Karpas-422 (cell line): ENCODE measurements at regions not wholly inside any gene's neighbourhood (a gene's known extent, or its start where the extent isn't known, plus 50 kb on each side); places are given as distances from the start of the nearest gene placed in this dataset.

Experiments used
- DNase-seq: peaks from one replicate; pipeline ENCODE4 v3.0.0-alpha.2; 2015
- H2AFZ ChIP-seq: fragments of 200-600 bp; sonication (generic); 2 replicates; pipeline ENCODE4 v1.6.1; 2014; ENCODE audit warnings: antibody characterized with exemption, low read length, mixed read lengths
- H3K27ac ChIP-seq: fragments of 200-600 bp; sonication (generic); 2 replicates; pipeline ENCODE4 v1.5.1; 2014; ENCODE audit warnings: mild to moderate bottlenecking, low read length, moderate library complexity
- H3K27me3 ChIP-seq: fragments of 200-600 bp; sonication (generic); 2 replicates; pipeline ENCODE4 v1.6.1; 2014; ENCODE audit warnings: low read length, mixed read lengths
- H3K36me3 ChIP-seq: fragments of 200-600 bp; sonication (generic); 2 replicates; pipeline ENCODE4 v1.6.1; 2014; ENCODE audit warnings: low read length, mixed read lengths; ENCODE audit not compliant: insufficient read depth
- H3K4me1 ChIP-seq: fragments of 200-600 bp; sonication (generic); 2 replicates; pipeline ENCODE4 v1.6.1; 2014; ENCODE audit warnings: mild to moderate bottlenecking, low read length, mixed read lengths
- H3K4me2 ChIP-seq: fragments of 200-600 bp; sonication (generic); 2 replicates; pipeline ENCODE4 v1.6.1; 2014; ENCODE audit warnings: low read length, low read depth, mild to moderate bottlenecking; ENCODE audit not compliant: poor library complexity, severe bottlenecking
- H3K4me3 ChIP-seq: fragments of 200-600 bp; sonication (generic); 2 replicates; pipeline ENCODE4 v1.5.1; 2014; ENCODE audit warnings: mild to moderate bottlenecking, antibody characterized with exemption, low read length, mixed read lengths
- H3K79me2 ChIP-seq: fragments of 200-600 bp; sonication (generic); 2 replicates; pipeline ENCODE4 v1.6.1; 2014; ENCODE audit warnings: mild to moderate bottlenecking, low read length, mixed read lengths
- H3K9ac ChIP-seq: fragments of 200-600 bp; sonication (generic); 2 replicates; pipeline ENCODE4 v1.6.0; 2014; ENCODE audit warnings: low read length
- H3K9me2 ChIP-seq: fragments of 200-600 bp; sonication (generic), shearing (Covaris generic); replicated peaks from 2 replicates; pipeline ENCODE4 v1.6.0; 2014; ENCODE audit warnings: mild to moderate bottlenecking, low read length, moderate library complexity; ENCODE audit not compliant: insufficient read depth
- H3K9me3 ChIP-seq: fragments of 300-700, 200-600 bp; sonication (generic); 2 replicates; pipeline ENCODE4 v1.6.1; 2014; ENCODE audit warnings: low read length, mixed read lengths
- H4K20me1 ChIP-seq: fragments of 200-600 bp; sonication (generic); 2 replicates; pipeline ENCODE4 v1.6.1; 2014; ENCODE audit warnings: mild to moderate bottlenecking, antibody characterized with exemption, low read length, low read depth; ENCODE audit not compliant: insufficient read depth

DNA sequence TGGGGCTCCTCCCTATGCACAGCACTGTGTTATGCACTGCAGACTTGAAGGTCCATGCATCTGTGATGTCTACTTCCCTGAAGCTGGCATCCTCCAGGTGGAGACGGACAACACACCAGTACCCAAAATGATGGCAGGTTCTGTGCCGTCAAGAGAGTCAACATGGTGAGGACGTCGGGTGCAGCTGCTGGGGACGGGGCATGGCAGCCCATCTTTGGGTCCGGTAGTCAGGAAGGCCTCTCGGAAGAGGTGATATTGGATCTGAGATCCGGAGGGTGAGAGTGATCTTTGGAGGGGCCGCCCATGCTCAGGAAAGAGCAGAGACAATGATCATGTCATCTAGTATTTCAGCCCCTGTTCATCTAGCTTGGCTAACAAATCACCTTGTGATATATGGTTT, 104.1 kb downstream of the RIPK4 start:
- no peak for DNase-seq
- H4K20me1 ChIP-seq: no peaks in the 10 kb centered on the region
- no peak overlapping the region for H3K27ac ChIP-seq
- H3K4me3 ChIP-seq: no peak overlapping the region
- no peak overlapping the region for H2AFZ ChIP-seq
- H3K9me2 ChIP-seq: no peaks in the 10 kb centered on the region
- no peak overlapping the region for H3K4me2 ChIP-seq
- no peaks in the 10 kb centered on the region for H3K27me3 ChIP-seq
- no peaks in the 10 kb centered on the region for H3K79me2 ChIP-seq
- no peaks in the 10 kb centered on the region for H3K36me3 ChIP-seq
- H3K4me1 ChIP-seq: peaks cover 7% of the 10 kb centered on the region
- no peak overlapping the region for H3K9ac ChIP-seq
- no peaks in the 10 kb centered on the region for H3K9me3 ChIP-seq

DNA sequence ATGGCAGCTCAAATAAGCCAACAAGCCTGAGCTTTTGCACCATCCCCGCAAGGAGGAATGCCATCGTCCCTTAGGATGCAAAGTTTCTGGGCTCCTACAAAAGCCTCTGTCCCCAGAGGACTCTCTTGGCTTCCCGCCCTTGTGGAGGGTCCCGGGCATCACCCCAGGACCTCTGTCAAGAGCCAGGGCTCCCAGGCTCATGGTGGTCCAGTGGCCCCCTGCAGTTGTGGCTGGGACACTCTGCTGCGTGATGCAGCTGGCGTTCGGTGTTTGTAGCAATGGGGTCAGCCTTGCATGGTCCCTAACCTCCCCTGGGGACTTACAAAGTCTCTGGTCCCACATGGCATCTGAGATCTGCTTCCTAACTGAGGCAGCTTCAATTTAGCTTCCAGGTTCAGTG, 104.7 kb downstream of the RIPK4 start:
- Histone ChIP-seq H2AFZ (no peak overlapping the region), H3K4me1 (peaks cover 7% of the 10 kb centered on the region), H3K9me3 (no peaks in the 10 kb centered on the region), H3K9ac (no peak overlapping the region), H3K27me3 (no peaks in the 10 kb centered on the region), H3K79me2 (no peaks in the 10 kb centered on the region), H3K4me2 (no peak overlapping the region), H3K4me3 (no peak overlapping the region), H3K9me2 (no peaks in the 10 kb centered on the region), H4K20me1 (no peaks in the 10 kb centered on the region), H3K27ac (no peak overlapping the region), H3K36me3 (no peaks in the 10 kb centered on the region)
- DNase-seq: no peak

DNA sequence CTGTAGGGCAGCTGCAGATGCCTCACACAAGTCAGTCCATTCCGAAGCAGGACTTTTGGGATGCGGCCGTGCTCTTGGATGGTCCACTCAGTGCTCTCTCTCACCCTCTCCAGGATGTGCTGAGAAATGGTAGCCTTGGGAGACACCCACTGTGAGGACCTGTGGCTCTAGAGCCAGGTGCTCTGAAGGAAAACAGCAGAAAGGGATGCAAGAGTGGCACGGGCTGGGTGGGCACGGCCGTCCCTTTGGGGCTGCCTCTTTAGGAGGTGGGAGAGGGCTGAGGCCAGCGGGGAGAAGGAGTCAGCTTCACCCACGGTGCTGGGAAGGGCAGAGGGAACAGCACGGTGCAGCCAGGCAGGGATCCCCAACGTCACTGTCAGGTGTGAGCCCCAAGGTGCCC, 106.1 kb downstream of the RIPK4 start:
- no peaks in the 10 kb centered on the region for H3K9me3 ChIP-seq
- H3K79me2 ChIP-seq: no peaks in the 10 kb centered on the region
- H3K27ac ChIP-seq: no peak overlapping the region
- no peak overlapping the region for H3K9ac ChIP-seq
- H4K20me1 ChIP-seq: no peaks in the 10 kb centered on the region
- no peaks in the 10 kb centered on the region for H3K36me3 ChIP-seq
- no peak overlapping the region for H3K4me3 ChIP-seq
- no peaks in the 10 kb centered on the region for H3K4me1 ChIP-seq
- no peaks in the 10 kb centered on the region for H3K9me2 ChIP-seq
- H3K27me3 ChIP-seq: no peaks in the 10 kb centered on the region
- no peak for DNase-seq
- H3K4me2 ChIP-seq: no peak overlapping the region
- no peak overlapping the region for H2AFZ ChIP-seq

DNA sequence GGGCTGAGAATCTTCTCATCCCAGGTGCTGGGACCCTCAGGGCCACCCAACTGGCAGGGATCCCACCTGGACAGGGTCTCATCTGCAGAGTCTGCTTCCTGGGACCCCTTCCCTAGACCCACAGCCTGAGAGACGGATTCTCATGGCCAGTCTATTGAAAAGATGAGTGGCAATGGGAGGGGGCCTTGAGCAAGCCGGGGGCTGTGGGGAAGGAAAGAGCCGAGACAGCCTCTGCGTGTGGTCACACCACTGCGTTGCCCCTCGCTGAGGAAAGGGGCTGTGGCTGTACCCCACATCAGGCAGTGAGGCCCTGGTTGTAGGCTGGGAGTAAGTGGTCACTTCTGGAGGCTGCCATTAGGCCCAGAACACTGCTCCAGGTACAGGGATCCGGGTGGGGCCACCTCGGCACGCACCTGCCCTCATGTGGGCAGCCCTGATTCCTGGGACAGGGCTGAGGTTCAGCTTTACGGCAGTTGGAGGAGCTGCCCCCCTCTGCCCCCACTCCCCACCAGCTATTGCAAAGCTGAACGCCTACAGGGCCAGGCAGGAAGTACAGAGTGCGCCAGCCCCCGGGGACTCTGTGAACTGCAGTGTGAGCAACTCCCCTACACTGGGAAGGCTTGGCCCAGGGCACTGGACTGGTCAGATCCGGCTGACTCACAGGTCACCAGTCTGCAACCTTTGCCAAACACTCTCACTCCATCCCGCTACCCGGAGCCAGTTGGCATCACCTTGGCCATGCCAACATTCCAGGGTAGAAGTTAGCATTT, 106.9 kb downstream of the RIPK4 start:
- no peak overlapping the region for H3K4me3 ChIP-seq
- no peak overlapping the region for H3K4me2 ChIP-seq
- H3K27me3 ChIP-seq: no peaks in the 10 kb centered on the region
- no peak overlapping the region for H3K9ac ChIP-seq
- no peak overlapping the region for H2AFZ ChIP-seq
- H3K9me2 ChIP-seq: no peaks in the 10 kb centered on the region
- H3K27ac ChIP-seq: no peak overlapping the region
- no peaks in the 10 kb centered on the region for H4K20me1 ChIP-seq
- no peaks in the 10 kb centered on the region for H3K4me1 ChIP-seq
- DNase-seq: no peak
- no peaks in the 10 kb centered on the region for H3K36me3 ChIP-seq
- H3K79me2 ChIP-seq: no peaks in the 10 kb centered on the region
- no peaks in the 10 kb centered on the region for H3K9me3 ChIP-seq

DNA sequence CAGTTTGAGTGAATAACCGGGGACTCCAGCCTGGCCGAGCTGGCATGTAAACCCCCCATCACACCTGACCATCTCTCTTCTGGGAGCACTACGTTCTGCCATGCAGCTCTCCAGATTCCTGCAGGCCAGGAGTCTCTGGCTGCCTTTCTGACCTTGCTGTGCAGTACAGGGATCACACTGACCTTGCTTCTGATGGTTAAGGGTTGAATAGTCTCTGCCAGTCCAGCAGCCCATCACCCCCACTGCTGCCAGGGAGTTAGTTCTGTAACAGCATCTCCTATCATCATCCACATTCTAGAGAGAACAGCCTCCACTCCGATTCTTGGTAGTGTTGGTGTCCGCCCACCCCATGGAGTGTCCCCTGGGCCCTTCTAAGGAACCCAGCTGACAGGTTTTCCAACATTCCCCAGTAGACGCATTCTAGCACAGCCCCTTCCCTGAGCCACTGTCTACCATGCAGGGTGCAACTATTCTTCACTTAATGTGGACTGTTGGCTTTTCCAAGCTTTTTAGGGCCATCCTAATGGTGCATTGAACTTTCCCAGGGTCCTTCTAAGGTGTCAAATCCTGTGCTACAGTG, 109.8 kb downstream of the RIPK4 start:
- H3K27ac ChIP-seq: no peak overlapping the region
- no peaks in the 10 kb centered on the region for H3K79me2 ChIP-seq
- no peak overlapping the region for H3K4me2 ChIP-seq
- no peak overlapping the region for H2AFZ ChIP-seq
- H3K9ac ChIP-seq: no peak overlapping the region
- no peak overlapping the region for H3K4me3 ChIP-seq
- H3K4me1 ChIP-seq: no peaks in the 10 kb centered on the region
- no peaks in the 10 kb centered on the region for H3K27me3 ChIP-seq
- H3K9me3 ChIP-seq: no peaks in the 10 kb centered on the region
- H3K36me3 ChIP-seq: no peaks in the 10 kb centered on the region
- no peaks in the 10 kb centered on the region for H3K9me2 ChIP-seq
- no peaks in the 10 kb centered on the region for H4K20me1 ChIP-seq
- no peak for DNase-seq

DNA sequence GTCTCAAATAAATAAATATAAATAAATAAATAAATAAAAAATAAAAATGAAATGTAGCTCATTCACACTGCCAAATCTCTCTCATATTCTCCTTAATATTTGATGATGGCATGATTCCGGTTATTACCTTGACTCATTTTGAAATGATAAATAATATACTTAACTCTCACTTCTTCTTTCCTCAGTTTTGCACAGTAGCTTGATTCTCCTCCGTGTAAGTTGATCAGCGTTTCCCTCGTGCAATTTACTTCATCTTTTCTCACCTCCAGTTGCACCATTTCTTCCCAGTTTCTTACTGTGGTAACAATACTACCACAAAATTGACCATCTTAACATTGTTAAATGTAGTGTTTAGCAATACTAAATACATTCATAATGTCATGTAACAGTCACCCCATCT, 111.6 kb downstream of the RIPK4 start:
- no peaks in the 10 kb centered on the region for H3K9me2 ChIP-seq
- no peak overlapping the region for H3K4me3 ChIP-seq
- H3K4me1 ChIP-seq: no peaks in the 10 kb centered on the region
- no peaks in the 10 kb centered on the region for H4K20me1 ChIP-seq
- no peak overlapping the region for H2AFZ ChIP-seq
- no peaks in the 10 kb centered on the region for H3K27me3 ChIP-seq
- no peak for DNase-seq
- no peak overlapping the region for H3K4me2 ChIP-seq
- H3K79me2 ChIP-seq: no peaks in the 10 kb centered on the region
- no peaks in the 10 kb centered on the region for H3K9me3 ChIP-seq
- no peaks in the 10 kb centered on the region for H3K36me3 ChIP-seq
- H3K9ac ChIP-seq: no peak overlapping the region
- no peak overlapping the region for H3K27ac ChIP-seq

DNA sequence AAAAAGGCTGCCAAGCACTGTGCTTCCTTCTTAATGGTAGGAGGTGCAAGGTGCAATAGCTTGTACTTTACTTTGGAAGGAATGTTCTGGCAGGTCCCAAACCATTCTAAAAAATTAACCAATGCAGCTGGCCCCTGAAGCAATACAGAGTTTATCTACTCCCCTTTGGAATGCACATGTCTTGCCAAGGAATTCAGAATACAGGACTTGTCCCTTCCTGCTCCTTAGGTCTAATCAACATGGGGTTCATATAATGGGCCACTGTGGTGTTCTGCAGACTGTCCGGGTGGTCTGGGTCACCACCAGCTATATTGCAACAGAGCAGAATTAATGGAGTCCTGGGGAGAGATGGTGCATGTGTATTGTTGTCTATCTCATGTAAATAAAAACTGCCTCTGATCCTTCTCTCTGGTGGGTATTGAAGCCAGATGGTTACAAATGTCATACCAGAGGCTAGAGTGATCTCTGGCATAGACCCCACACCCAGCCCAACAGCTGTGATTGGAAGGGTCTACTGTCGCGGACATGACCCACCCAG, 112.8 kb downstream of the RIPK4 start:
- no peak for DNase-seq

DNA sequence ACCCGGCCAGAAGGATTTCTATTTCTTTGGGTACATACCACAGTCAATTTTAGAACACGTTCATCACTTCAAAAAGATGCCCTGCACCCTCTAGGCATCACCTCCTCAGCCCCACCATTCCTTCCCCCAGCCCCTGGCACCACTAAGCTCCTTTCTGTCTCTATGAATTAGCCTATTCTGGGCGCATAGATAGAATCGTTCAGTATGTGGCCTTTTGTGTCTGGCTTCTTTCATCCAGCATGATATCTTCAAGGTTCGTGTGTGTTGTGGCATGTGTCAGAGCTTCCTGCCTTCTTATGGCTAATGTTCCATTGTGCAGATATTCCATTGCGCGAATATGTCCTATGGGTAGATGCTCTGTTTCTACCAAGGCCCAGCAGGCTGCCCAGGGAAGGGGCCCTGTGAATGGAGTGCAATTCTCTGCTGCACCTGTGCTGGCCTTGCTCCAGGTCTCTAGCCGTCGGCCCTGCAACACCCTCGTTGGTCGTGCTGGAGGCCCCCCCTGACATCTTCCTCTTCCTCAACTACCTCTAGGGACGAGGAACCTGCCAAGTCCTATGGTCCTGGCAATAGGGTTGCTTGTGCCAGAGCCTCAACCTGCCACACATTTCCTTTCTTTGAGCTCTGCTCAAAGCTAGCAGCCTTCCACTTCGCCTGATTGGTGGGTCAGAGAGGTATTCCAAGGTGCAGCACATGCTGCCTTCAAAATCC, 113.5 kb downstream of the RIPK4 start:
- Histone ChIP-seq H3K9ac (no peak overlapping the region), H2AFZ (no peak overlapping the region), H3K9me3 (no peaks in the 10 kb centered on the region), H4K20me1 (no peaks in the 10 kb centered on the region), H3K9me2 (no peaks in the 10 kb centered on the region), H3K36me3 (no peaks in the 10 kb centered on the region), H3K27ac (no peak overlapping the region), H3K4me2 (no peak overlapping the region), H3K4me3 (no peak overlapping the region), H3K4me1 (no peaks in the 10 kb centered on the region), H3K27me3 (no peaks in the 10 kb centered on the region), H3K79me2 (no peaks in the 10 kb centered on the region)
- DNase-seq: no peak

More for the DNA sequence above, 112.8 kb downstream of the RIPK4 start:
- Histone ChIP-seq H3K27me3 (no peaks in the 10 kb centered on the region), H3K79me2 (no peaks in the 10 kb centered on the region), H3K9ac (no peak overlapping the region), H2AFZ (no peak overlapping the region), H3K36me3 (no peaks in the 10 kb centered on the region), H3K4me3 (no peak overlapping the region), H3K4me2 (no peak overlapping the region), H4K20me1 (no peaks in the 10 kb centered on the region), H3K9me2 (no peaks in the 10 kb centered on the region), H3K27ac (no peak overlapping the region), H3K4me1 (no peaks in the 10 kb centered on the region), H3K9me3 (no peaks in the 10 kb centered on the region)
